ENCODE measurements at regions not wholly inside any gene's neighbourhood (a gene's known extent, or its start where the extent isn't known, plus 50 kb on each side); places are given as distances from the start of the nearest gene placed in this dataset.
A peak's percentile ranks its signal among the peaks of the same experiment; 100 is the strongest.

DNA sequence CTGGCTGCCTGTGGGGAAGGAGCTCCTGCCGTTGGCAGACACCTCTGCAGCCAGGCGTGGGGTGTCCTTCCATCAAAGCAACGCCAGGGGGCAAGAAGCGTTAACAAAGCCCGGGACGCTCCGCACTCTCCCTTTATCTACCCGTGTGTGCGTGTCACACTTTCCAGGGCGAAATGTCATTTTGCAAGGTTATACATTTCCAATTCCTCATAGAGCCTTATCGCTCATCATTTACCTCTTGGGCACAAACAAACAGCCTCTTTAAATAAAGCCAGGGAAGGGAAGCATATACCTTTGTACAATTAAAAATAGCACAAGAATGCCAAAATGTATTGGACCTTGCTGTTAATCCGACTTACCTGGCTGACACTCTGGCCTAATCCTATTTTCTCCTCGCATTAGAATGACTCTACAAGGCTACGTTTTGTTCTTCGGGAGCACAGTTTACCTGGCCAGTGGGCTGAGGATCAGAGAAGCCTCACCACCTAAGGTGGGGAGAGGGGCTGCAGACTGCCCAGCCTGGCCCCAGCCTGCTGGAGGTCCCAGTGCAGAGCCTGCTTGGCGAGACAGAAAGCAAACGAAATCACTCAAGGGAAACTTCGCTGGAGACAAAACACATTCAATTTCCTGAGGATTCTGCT is 77.6 kb upstream of the EN2 start:
- RAD21 ChIA-PET (ENCODE audit: unreplicated experiment), result interaction anchor here (1.0 kb wide), 1 partner anchor 452 kb away, joined by 5 read pairs; no protein-coding TSS in a partner anchor
- no peaks in the 10 kb centered on the region for H3K79me2 ChIP-seq (ENCODE audit: control insufficient read depth, insufficient read depth, low read length)
- SMC1A ChIA-PET (ENCODE audit: uncharacterized antibody, unreplicated experiment), result interaction anchor here (0.9 to 1.3 kb wide), 3 partner anchors 8 to 453 kb away, joined by 3 to 4 read pairs (median 4); no protein-coding TSS in a partner anchor
- FAIRE-seq (no peak), ATAC-seq (peak; percentile 99), DNase-seq (ENCODE audit: low read depth, low spot score) (no peak)
- CTCF ChIA-PET, result interaction anchor here (0.6 to 1.7 kb wide), 4 partner anchors 11 to 465 kb away, joined by 3 to 6 read pairs (median 4); no protein-coding TSS in a partner anchor
- no peak overlapping the region for H2AFZ ChIP-seq (ENCODE audit: control insufficient read depth, low read depth, low read length)
- H3K9me3 ChIP-seq (replicated peaks; ENCODE audit: control insufficient read depth, insufficient read depth, low read length), result no peaks in the 10 kb centered on the region
- H3K27me3 ChIP-seq (replicated peaks in 1 of 2; ENCODE audit: control insufficient read depth in 2 of 2, insufficient read depth in 2 of 2, low read length in 1 of 2), result peaks cover 19 to 34% of the 10 kb centered on the region in 2 experiments
- intact Hi-C loops (cut with micrococcal nuclease; ENCODE audit: unreplicated experiment) (loop anchor here (2.0 to 5.0 kb wide), 2 partner anchors 152 to 358 kb away; no protein-coding TSS in a partner anchor), in situ Hi-C loops (cut with MboI) (loop anchor here (25.0 kb wide), 1 partner anchor 382 kb away; no protein-coding TSS in a partner anchor)
- H3K9ac ChIP-seq (ENCODE audit: control insufficient read depth, insufficient read depth, low read length), result no peak overlapping the region
- no peaks in the 10 kb centered on the region for H4K20me1 ChIP-seq (ENCODE audit: control insufficient read depth, insufficient read depth)
- no peak overlapping the region for H3K4me3 ChIP-seq
- TF ChIP-seq, protein P1, sequence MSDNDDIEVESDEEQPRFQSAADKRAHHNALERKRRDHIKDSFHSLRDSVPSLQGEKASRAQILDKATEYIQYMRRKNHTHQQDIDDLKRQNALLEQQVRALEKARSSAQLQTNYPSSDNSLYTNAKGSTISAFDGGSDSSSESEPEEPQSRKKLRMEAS (IDR thresholded peaks at IDR 0.05; ENCODE audit: low read depth, low read length), result no peak
- TF ChIP-seq, protein P2, sequence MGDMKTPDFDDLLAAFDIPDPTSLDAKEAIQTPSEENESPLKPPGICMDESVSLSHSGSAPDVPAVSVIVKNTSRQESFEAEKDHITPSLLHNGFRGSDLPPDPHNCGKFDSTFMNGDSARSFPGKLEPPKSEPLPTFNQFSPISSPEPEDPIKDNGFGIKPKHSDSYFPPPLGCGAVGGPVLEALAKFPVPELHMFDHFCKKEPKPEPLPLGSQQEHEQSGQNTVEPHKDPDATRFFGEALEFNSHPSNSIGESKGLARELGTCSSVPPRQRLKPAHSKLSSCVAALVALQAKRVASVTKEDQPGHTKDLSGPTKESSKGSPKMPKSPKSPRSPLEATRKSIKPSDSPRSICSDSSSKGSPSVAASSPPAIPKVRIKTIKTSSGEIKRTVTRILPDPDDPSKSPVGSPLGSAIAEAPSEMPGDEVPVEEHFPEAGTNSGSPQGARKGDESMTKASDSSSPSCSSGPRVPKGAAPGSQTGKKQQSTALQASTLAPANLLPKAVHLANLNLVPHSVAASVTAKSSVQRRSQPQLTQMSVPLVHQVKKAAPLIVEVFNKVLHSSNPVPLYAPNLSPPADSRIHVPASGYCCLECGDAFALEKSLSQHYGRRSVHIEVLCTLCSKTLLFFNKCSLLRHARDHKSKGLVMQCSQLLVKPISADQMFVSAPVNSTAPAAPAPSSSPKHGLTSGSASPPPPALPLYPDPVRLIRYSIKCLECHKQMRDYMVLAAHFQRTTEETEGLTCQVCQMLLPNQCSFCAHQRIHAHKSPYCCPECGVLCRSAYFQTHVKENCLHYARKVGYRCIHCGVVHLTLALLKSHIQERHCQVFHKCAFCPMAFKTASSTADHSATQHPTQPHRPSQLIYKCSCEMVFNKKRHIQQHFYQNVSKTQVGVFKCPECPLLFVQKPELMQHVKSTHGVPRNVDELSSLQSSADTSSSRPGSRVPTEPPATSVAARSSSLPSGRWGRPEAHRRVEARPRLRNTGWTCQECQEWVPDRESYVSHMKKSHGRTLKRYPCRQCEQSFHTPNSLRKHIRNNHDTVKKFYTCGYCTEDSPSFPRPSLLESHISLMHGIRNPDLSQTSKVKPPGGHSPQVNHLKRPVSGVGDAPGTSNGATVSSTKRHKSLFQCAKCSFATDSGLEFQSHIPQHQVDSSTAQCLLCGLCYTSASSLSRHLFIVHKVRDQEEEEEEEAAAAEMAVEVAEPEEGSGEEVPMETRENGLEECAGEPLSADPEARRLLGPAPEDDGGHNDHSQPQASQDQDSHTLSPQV (IDR thresholded peaks at IDR 0.05), result no peak
- TF ChIP-seq DPF2 (IDR thresholded peaks at IDR 0.05) (no peak), MYC (IDR thresholded peaks at IDR 0.05; ENCODE audit: insufficient read depth, insufficient read length, insufficient replicate concordance, low read length, severe bottlenecking) (no peak), RAD21 (IDR thresholded peaks at IDR 0.05; ENCODE audit: insufficient read depth, low read depth, low read length) (peak; percentile 61), YY1 (IDR thresholded peaks at IDR 0.05; ENCODE audit: low read depth, low read length) (0 out of 2 replicates have a peak, but pooled peaks have one; percentile 21), RBBP5 (conservative IDR thresholded peaks at IDR 0.05) (no peak), MEF2B (IDR thresholded peaks at IDR 0.05; ENCODE audit: partially characterized antibody, poor library complexity, severe bottlenecking) (no peak), RCOR1 (conservative IDR thresholded peaks at IDR 0.05; ENCODE audit: low read depth, low read length) (no peak), TBL1XR1 (IDR thresholded peaks at IDR 0.05; ENCODE audit: low read depth, low read length) (no peak), ATF7 (IDR thresholded peaks at IDR 0.05; ENCODE audit: low read depth) (no peak), SMC3 (IDR thresholded peaks at IDR 0.05; ENCODE audit: borderline replicate concordance, low read length) (peak; percentile 68)
- TF ChIP-seq, protein P3, sequence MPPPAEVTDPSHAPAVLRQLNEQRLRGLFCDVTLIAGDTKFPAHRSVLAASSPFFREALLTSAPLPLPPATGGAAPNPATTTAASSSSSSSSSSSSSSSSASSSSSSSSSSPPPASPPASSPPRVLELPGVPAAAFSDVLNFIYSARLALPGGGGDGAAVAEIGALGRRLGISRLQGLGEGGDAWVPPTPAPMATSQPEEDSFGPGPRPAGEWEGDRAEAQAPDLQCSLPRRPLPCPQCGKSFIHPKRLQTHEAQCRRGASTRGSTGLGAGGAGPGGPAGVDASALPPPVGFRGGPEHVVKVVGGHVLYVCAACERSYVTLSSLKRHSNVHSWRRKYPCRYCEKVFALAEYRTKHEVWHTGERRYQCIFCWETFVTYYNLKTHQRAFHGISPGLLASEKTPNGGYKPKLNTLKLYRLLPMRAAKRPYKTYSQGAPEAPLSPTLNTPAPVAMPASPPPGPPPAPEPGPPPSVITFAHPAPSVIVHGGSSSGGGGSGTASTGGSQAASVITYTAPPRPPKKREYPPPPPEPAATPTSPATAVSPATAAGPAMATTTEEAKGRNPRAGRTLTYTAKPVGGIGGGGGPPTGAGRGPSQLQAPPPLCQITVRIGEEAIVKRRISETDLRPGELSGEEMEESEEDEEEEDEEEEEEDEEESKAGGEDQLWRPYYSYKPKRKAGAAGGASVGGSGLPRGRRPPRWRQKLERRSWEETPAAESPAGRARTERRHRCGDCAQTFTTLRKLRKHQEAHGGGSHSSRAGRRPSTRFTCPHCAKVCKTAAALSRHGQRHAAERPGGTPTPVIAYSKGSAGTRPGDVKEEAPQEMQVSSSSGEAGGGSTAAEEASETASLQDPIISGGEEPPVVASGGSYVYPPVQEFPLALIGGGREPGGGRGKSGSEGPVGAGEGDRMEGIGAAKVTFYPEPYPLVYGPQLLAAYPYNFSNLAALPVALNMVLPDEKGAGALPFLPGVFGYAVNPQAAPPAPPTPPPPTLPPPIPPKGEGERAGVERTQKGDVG (CRISPR knock-in tag; IDR thresholded peaks at IDR 0.05), result no peak
- TF ChIP-seq, protein P4, sequence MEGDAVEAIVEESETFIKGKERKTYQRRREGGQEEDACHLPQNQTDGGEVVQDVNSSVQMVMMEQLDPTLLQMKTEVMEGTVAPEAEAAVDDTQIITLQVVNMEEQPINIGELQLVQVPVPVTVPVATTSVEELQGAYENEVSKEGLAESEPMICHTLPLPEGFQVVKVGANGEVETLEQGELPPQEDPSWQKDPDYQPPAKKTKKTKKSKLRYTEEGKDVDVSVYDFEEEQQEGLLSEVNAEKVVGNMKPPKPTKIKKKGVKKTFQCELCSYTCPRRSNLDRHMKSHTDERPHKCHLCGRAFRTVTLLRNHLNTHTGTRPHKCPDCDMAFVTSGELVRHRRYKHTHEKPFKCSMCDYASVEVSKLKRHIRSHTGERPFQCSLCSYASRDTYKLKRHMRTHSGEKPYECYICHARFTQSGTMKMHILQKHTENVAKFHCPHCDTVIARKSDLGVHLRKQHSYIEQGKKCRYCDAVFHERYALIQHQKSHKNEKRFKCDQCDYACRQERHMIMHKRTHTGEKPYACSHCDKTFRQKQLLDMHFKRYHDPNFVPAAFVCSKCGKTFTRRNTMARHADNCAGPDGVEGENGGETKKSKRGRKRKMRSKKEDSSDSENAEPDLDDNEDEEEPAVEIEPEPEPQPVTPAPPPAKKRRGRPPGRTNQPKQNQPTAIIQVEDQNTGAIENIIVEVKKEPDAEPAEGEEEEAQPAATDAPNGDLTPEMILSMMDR (IDR thresholded peaks at IDR 0.05 in 2 of 3, conservative IDR thresholded peaks at IDR 0.05 in 1 of 3; ENCODE audit: control insufficient read depth in 2 of 3, extremely low read depth in 1 of 3, insufficient read depth in 1 of 3, low read depth in 3 of 3, low read length in 3 of 3), result peak; percentile 69 to 84 (median 77)
- no TSS peak for BruUV-seq (replicated peaks)
- no peak overlapping the region for H3K27ac ChIP-seq (ENCODE audit: control insufficient read depth, insufficient read depth)
- H3K36me3 ChIP-seq (ENCODE audit: control insufficient read depth in 2 of 2, insufficient read depth in 2 of 2, low read length in 1 of 2), result no peaks in the 10 kb centered on the region
- 7% methylated on average over 18 of the region's 18 CpGs for WGBS (ENCODE audit: insufficient coverage, insufficient replicate concordance, low lambda C conversion rate, missing lambda C conversion rate)
- peaks cover 2% of the 10 kb centered on the region for H3K4me1 ChIP-seq (ENCODE audit: control insufficient read depth, insufficient read depth, low read length)
- POLR2A ChIA-PET, result no interaction called here
- no peak overlapping the region for H3K4me2 ChIP-seq (ENCODE audit: control insufficient read depth, insufficient read depth)
